ENCODE measurements at regions not wholly inside any gene's neighbourhood (a gene's known extent, or its start where the extent isn't known, plus 50 kb on each side); places are given as distances from the start of the nearest gene placed in this dataset.
"Not testable (repeated sequence)": the region's sequence is repeated elsewhere in the genome, so short reads cannot be mapped to it uniquely, and the experiment has no call there.

- no peak for DNase-seq (ENCODE audit: low read depth)
These were observed 162.8 kb downstream of the SMAD6 start for GRCh38 chr15:66864871-66865281.

GRCh38 chr15:66865622-66866611 is 163.9 kb downstream of the SMAD6 start:
- no peak for DNase-seq (ENCODE audit: low read depth)

GRCh38 chr15:66866656-66867055 is 164.6 kb downstream of the SMAD6 start:
- no peak for DNase-seq (ENCODE audit: low read depth)

- DNase-seq (ENCODE audit: low read depth): no peak
These were observed 166.9 kb downstream of the SMAD6 start for GRCh38 chr15:66868918-66869317.

- no peak for DNase-seq (ENCODE audit: low read depth)
These were observed 168.9 kb downstream of the SMAD6 start for GRCh38 chr15:66870880-66871388.

- DNase-seq (ENCODE audit: low read depth): no peak
These were observed 170.4 kb downstream of the SMAD6 start for GRCh38 chr15:66872405-66872804.

- DNase-seq (ENCODE audit: low read depth): not testable (repeated sequence)
These were observed 171.3 kb downstream of the SMAD6 start for GRCh38 chr15:66873331-66873730.

- no peak for DNase-seq (ENCODE audit: low read depth)
These were observed 171.8 kb downstream of the SMAD6 start for GRCh38 chr15:66873856-66874255.

- no peak for DNase-seq (ENCODE audit: low read depth)
These were observed 173.8 kb downstream of the SMAD6 start for GRCh38 chr15:66875588-66876420.

GRCh38 chr15:66876421-66876730 is 174.3 kb downstream of the SMAD6 start:
- no peak for DNase-seq (ENCODE audit: low read depth)

- no peak for DNase-seq (ENCODE audit: low read depth)
These were observed 174.9 kb downstream of the SMAD6 start for GRCh38 chr15:66876731-66877476.

GRCh38 chr15:66877477-66878271 is 175.6 kb downstream of the SMAD6 start:
- no peak for DNase-seq (ENCODE audit: low read depth)

- no peak for DNase-seq (ENCODE audit: low read depth)
These were observed 176.7 kb downstream of the SMAD6 start for GRCh38 chr15:66878761-66879160.

- no peak for DNase-seq (ENCODE audit: low read depth)
These were observed 177.7 kb downstream of the SMAD6 start for GRCh38 chr15:66879531-66880368.

- DNase-seq (ENCODE audit: low read depth): no peak
These were observed 178.5 kb downstream of the SMAD6 start for GRCh38 chr15:66880380-66881155.

GRCh38 chr15:66881173-66881905 is 179.3 kb downstream of the SMAD6 start:
- no peak for DNase-seq (ENCODE audit: low read depth)

- no peak for DNase-seq (ENCODE audit: low read depth)
These were observed 180.4 kb downstream of the SMAD6 start for GRCh38 chr15:66882251-66883020.

Data from activated T-cell treated with anti-CD3 and anti-CD28 coated beads for 1 hour (primary cell).